GM19351 (cell line): ENCODE measurements at regions not wholly inside any gene's neighbourhood (a gene's known extent, or its start where the extent isn't known, plus 50 kb on each side); places are given as distances from the start of the nearest gene placed in this dataset.

Source experiments
- ATAC-seq: cut with Tn5 transposase; IDR thresholded peaks from one replicate; pipeline ENCODE4 v1.9.1; 2021; ENCODE audit warnings: mild to moderate bottlenecking, moderate library complexity; ENCODE audit not compliant: unreplicated experiment

GRCh38 chr4:138894709-138895108 is 120.9 kb upstream of the NOCT start:
- no peak for ATAC-seq

- ATAC-seq: no peak
Observed at GRCh38 chr4:138894011-138894410, 121.6 kb upstream of the NOCT start.

GRCh38 chr4:138892483-138893407 is 122.8 kb upstream of the NOCT start:
- peak; percentile 59 for ATAC-seq

- ATAC-seq: no peak
Observed at GRCh38 chr4:138891631-138892031, 124.0 kb upstream of the NOCT start.

GRCh38 chr4:138890891-138891570 is 124.5 kb upstream of the NOCT start:
- no peak for ATAC-seq

GRCh38 chr4:138889216-138889615 is 126.4 kb upstream of the NOCT start:
- ATAC-seq: no peak

GRCh38 chr4:138887741-138888140 is 127.8 kb upstream of the NOCT start:
- no peak for ATAC-seq

- no peak for ATAC-seq
Observed at GRCh38 chr4:138887341-138887740, 128.2 kb upstream of the NOCT start.

- no peak for ATAC-seq
Observed at GRCh38 chr4:138879757-138880156, 135.8 kb upstream of the NOCT start.

GRCh38 chr4:138875891-138876608 is 139.5 kb upstream of the NOCT start:
- no peak for ATAC-seq

- ATAC-seq: no peak
Observed at GRCh38 chr4:138871555-138871875, 144.1 kb upstream of the NOCT start.

- ATAC-seq: peak; percentile 78
Observed at GRCh38 chr4:138870737-138871554, 144.6 kb upstream of the NOCT start.

- no peak for ATAC-seq
Observed at GRCh38 chr4:138869631-138870030, 145.9 kb upstream of the NOCT start.

GRCh38 chr4:138869165-138869564 is 146.4 kb upstream of the NOCT start:
- no peak for ATAC-seq

- no peak for ATAC-seq
Observed at GRCh38 chr4:138868562-138868961, 147.0 kb upstream of the NOCT start.

GRCh38 chr4:138867404-138867803 is 148.2 kb upstream of the NOCT start:
- ATAC-seq: no peak

- no peak for ATAC-seq
Observed at GRCh38 chr4:138866314-138866713, 149.3 kb upstream of the NOCT start.

GRCh38 chr4:138865765-138866164 is 149.8 kb upstream of the NOCT start:
- ATAC-seq: no peak

GRCh38 chr4:138864961-138865720 is 150.4 kb upstream of the NOCT start:
- ATAC-seq: no peak

GRCh38 chr4:138863160-138863559 is 152.4 kb upstream of the NOCT start:
- ATAC-seq: no peak
